ENCODE measurements at regions not wholly inside any gene's neighbourhood (a gene's known extent, or its start where the extent isn't known, plus 50 kb on each side); places are given as distances from the start of the nearest gene placed in this dataset.

GRCh38 chr16:72501739-72502593, 330.0 kb upstream of the PMFBP1 start:
- TF ChIP-seq CTCF (conservative IDR thresholded peaks at IDR 0.05 in 1 of 2, IDR thresholded peaks at IDR 0.05 in 1 of 2; ENCODE audit: low read depth in 1 of 2, low read length in 2 of 2) (peak; percentile 91 to 99), EZH2 (IDR thresholded peaks at IDR 0.05; ENCODE audit: low read length, missing control alignments) (no peak)

Measured in fibroblast of lung (primary cell).